Putamen (tissue), 1 donor: ENCODE measurements at regions not wholly inside any gene's neighbourhood (a gene's known extent, or its start where the extent isn't known, plus 50 kb on each side); places are given as distances from the start of the nearest gene placed in this dataset.
"Not testable (repeated sequence)": the region's sequence is repeated elsewhere in the genome, so short reads cannot be mapped to it uniquely, and the experiment has no call there.

Experiments used
- DNase-seq: peaks from one replicate; pipeline ENCODE4 v3.0.0-alpha.2; 2016; ENCODE audit warnings: low spot score

GRCh38 chr13:80946008-80946802 lies 605.3 kb upstream of the SPRY2 start:
- no peak for DNase-seq

GRCh38 chr13:80945328-80945727 lies 604.4 kb upstream of the SPRY2 start:
- peak; percentile 16 for DNase-seq

- no peak for DNase-seq
Observed at GRCh38 chr13:80939581-80939980, 598.7 kb upstream of the SPRY2 start.

- no peak for DNase-seq
Observed at GRCh38 chr13:80931766-80932165, 590.8 kb upstream of the SPRY2 start.

GRCh38 chr13:80931118-80931517 lies 590.2 kb upstream of the SPRY2 start:
- DNase-seq: no peak

- no peak for DNase-seq
Observed at GRCh38 chr13:80928241-80928640, 587.3 kb upstream of the SPRY2 start.

GRCh38 chr13:80926024-80926423 lies 585.1 kb upstream of the SPRY2 start:
- DNase-seq: not testable (repeated sequence)

GRCh38 chr13:80924596-80924995 lies 583.7 kb upstream of the SPRY2 start:
- no peak for DNase-seq

GRCh38 chr13:80923907-80924306 lies 583.0 kb upstream of the SPRY2 start:
- DNase-seq: no peak

- DNase-seq: no peak
Observed at GRCh38 chr13:80921971-80922370, 581.0 kb upstream of the SPRY2 start.

GRCh38 chr13:80921541-80921940 lies 580.6 kb upstream of the SPRY2 start:
- no peak for DNase-seq

- no peak for DNase-seq
Observed at GRCh38 chr13:80906860-80907259, 565.9 kb upstream of the SPRY2 start.

GRCh38 chr13:80904386-80904785 lies 563.5 kb upstream of the SPRY2 start:
- DNase-seq: no peak

- no peak for DNase-seq
Observed at GRCh38 chr13:80903911-80904310, 563.0 kb upstream of the SPRY2 start.

GRCh38 chr13:80901530-80901929 lies 560.6 kb upstream of the SPRY2 start:
- DNase-seq: no peak

- no peak for DNase-seq
Observed at GRCh38 chr13:80901111-80901510, 560.2 kb upstream of the SPRY2 start.

- no peak for DNase-seq
Observed at GRCh38 chr13:80900561-80900960, 559.6 kb upstream of the SPRY2 start.

- not testable (repeated sequence) for DNase-seq
Observed at GRCh38 chr13:80897641-80898040, 556.7 kb upstream of the SPRY2 start.

- DNase-seq: no peak
Observed at GRCh38 chr13:80894917-80895316, 554.0 kb upstream of the SPRY2 start.

GRCh38 chr13:80889829-80890228 lies 548.9 kb upstream of the SPRY2 start:
- no peak for DNase-seq

GRCh38 chr13:80888390-80888789 lies 547.5 kb upstream of the SPRY2 start:
- no peak for DNase-seq

GRCh38 chr13:80884056-80884785 lies 543.3 kb upstream of the SPRY2 start:
- DNase-seq: no peak

GRCh38 chr13:80883545-80883944 lies 542.6 kb upstream of the SPRY2 start:
- no peak for DNase-seq
